ENCODE measurements at regions not wholly inside any gene's neighbourhood (a gene's known extent, or its start where the extent isn't known, plus 50 kb on each side); places are given as distances from the start of the nearest gene placed in this dataset.

GRCh38 chr2:133822517-133823225, 254.4 kb upstream of the NCKAP5 start:
- no peak overlapping the region for H3K27ac ChIP-seq (ENCODE audit: low read depth in 2 of 2, low read length in 1 of 2)
- CTCF ChIA-PET, result interaction anchor here (0.9 kb wide), 1 partner anchor 22 kb away, joined by 4 read pairs; no protein-coding TSS in a partner anchor
- 79% methylated on average over 10 of the region's 10 CpGs for WGBS (ENCODE audit: low lambda C conversion rate)

GRCh38 chr2:133823226-133823550, 254.9 kb upstream of the NCKAP5 start:
- ChIA-PET CTCF (no interaction called here), POLR2A (no interaction called here)
- no peaks in the 10 kb centered on the region for H3K79me2 ChIP-seq (ENCODE audit: insufficient read depth)
- no peak for DNase-seq
- no peak overlapping the region for H3K9ac ChIP-seq
- H4K20me1 ChIP-seq (ENCODE audit: insufficient read depth), result no peaks in the 10 kb centered on the region
- H3K9me3 ChIP-seq, result no peaks in the 10 kb centered on the region
- 75% methylated on average over 3 of the region's 3 CpGs for WGBS (ENCODE audit: low lambda C conversion rate)
- H3K9me2 ChIP-seq, result no peaks in the 10 kb centered on the region
- no peak overlapping the region for H3K4me2 ChIP-seq
- TF ChIP-seq TCF12 (IDR thresholded peaks at IDR 0.05) (no peak), TEAD4 (IDR thresholded peaks at IDR 0.05; ENCODE audit: borderline replicate concordance, insufficient read depth) (no peak), FOSL2 (IDR thresholded peaks at IDR 0.05; ENCODE audit: borderline replicate concordance, low read depth) (no peak), SIN3A (IDR thresholded peaks at IDR 0.05; ENCODE audit: borderline replicate concordance, low read depth, low read length) (no peak), RFX5 (IDR thresholded peaks at IDR 0.05; ENCODE audit: low read length) (no peak), CHD2 (IDR thresholded peaks at IDR 0.05; ENCODE audit: low read length, partially characterized antibody) (no peak), TAF1 (IDR thresholded peaks at IDR 0.05; ENCODE audit: borderline replicate concordance, low read depth, low read length) (no peak)
- no peaks in the 10 kb centered on the region for H3K27me3 ChIP-seq (ENCODE audit: insufficient read depth)
- no peak overlapping the region for H3K4me3 ChIP-seq (ENCODE audit: low read depth in 2 of 2, low read length in 1 of 2)
- H2AFZ ChIP-seq (ENCODE audit: low read depth), result no peak overlapping the region
- no peaks in the 10 kb centered on the region for H3K36me3 ChIP-seq (replicated peaks in 1 of 2; ENCODE audit: control insufficient read depth in 1 of 2, insufficient read depth in 2 of 2, low read length in 1 of 2)
- H3K27ac ChIP-seq (ENCODE audit: low read depth in 2 of 2, low read length in 1 of 2), result no peak overlapping the region
- H3K4me1 ChIP-seq (ENCODE audit: control insufficient read depth in 1 of 2, insufficient read depth in 2 of 2, low read depth in 1 of 2, low read length in 1 of 2), result peaks cover 3 to 25% of the 10 kb centered on the region in 2 experiments; a peak in 3 of 4 replicates
- H3F3A ChIP-seq (replicated peaks; ENCODE audit: insufficient read depth), result peaks cover 8% of the 10 kb centered on the region

More at GRCh38 chr2:133822517-133823225, 254.4 kb upstream of the NCKAP5 start:
- H3K9ac ChIP-seq, result no peak overlapping the region
- TF ChIP-seq FOXJ3 (CRISPR knock-in tag; IDR thresholded peaks at IDR 0.05), result no peak
- TF ChIP-seq USF1 (IDR thresholded peaks at IDR 0.05; ENCODE audit: borderline replicate concordance, low read depth), result no peak
- no peak for TF ChIP-seq GABPA (IDR thresholded peaks at IDR 0.05; ENCODE audit: low read depth)
- TF ChIP-seq MXI1 (IDR thresholded peaks at IDR 0.05; ENCODE audit: low read depth, low read length), result no peak
- no peak for TF ChIP-seq TEAD4 (IDR thresholded peaks at IDR 0.05; ENCODE audit: borderline replicate concordance, insufficient read depth)
- no peak for TF ChIP-seq USF2 (IDR thresholded peaks at IDR 0.05; ENCODE audit: borderline replicate concordance, low read depth, low read length)
- no peak for TF ChIP-seq YY1 (IDR thresholded peaks at IDR 0.05; ENCODE audit: low read depth)
- TF ChIP-seq RAD21 (IDR thresholded peaks at IDR 0.05; ENCODE audit: low read length), result no peak
- no peak for TF ChIP-seq RXRA (IDR thresholded peaks at IDR 0.05; ENCODE audit: borderline replicate concordance, low read depth)
- no peak for TF ChIP-seq SMC3 (IDR thresholded peaks at IDR 0.05; ENCODE audit: low read depth, low read length)
- H3K4me1 ChIP-seq (ENCODE audit: control insufficient read depth in 1 of 2, insufficient read depth in 2 of 2, low read depth in 1 of 2, low read length in 1 of 2), result peaks cover 5 to 25% of the 10 kb centered on the region in 2 experiments; a peak in 3 of 4 replicates
- no peaks in the 10 kb centered on the region for H4K20me1 ChIP-seq (ENCODE audit: insufficient read depth)
- H3K27me3 ChIP-seq (ENCODE audit: insufficient read depth), result no peaks in the 10 kb centered on the region
- no peaks in the 10 kb centered on the region for H3K36me3 ChIP-seq (replicated peaks in 1 of 2; ENCODE audit: control insufficient read depth in 1 of 2, insufficient read depth in 2 of 2, low read length in 1 of 2)
- no peak for DNase-seq
- H3F3A ChIP-seq (replicated peaks; ENCODE audit: insufficient read depth), result peaks cover 10% of the 10 kb centered on the region
- H3K4me2 ChIP-seq, result no peak overlapping the region
- H3K4me3 ChIP-seq (ENCODE audit: low read depth in 2 of 2, low read length in 1 of 2), result no peak overlapping the region
- POLR2A ChIA-PET, result no interaction called here
- H2AFZ ChIP-seq (ENCODE audit: low read depth), result no peak overlapping the region
- no peaks in the 10 kb centered on the region for H3K9me2 ChIP-seq
- H3K79me2 ChIP-seq (ENCODE audit: insufficient read depth), result no peaks in the 10 kb centered on the region
- no peaks in the 10 kb centered on the region for H3K9me3 ChIP-seq
